C4-2B (cell line): ENCODE measurements at regions not wholly inside any gene's neighbourhood (a gene's known extent, or its start where the extent isn't known, plus 50 kb on each side); places are given as distances from the start of the nearest gene placed in this dataset.

Source experiments
- ZFX ChIP-seq: fragments of 450-650 bp; IDR thresholded peaks from 2 replicates; pipeline ENCODE4 v1.6.1; 2017
- TF ChIP-seq, protein P1 (sequence below): fragments of 450-650 bp; conservative IDR thresholded peaks from 2 replicates; pipeline ENCODE4 v1.5.1; 2017; ENCODE audit warnings: mild to moderate bottlenecking

DNA sequence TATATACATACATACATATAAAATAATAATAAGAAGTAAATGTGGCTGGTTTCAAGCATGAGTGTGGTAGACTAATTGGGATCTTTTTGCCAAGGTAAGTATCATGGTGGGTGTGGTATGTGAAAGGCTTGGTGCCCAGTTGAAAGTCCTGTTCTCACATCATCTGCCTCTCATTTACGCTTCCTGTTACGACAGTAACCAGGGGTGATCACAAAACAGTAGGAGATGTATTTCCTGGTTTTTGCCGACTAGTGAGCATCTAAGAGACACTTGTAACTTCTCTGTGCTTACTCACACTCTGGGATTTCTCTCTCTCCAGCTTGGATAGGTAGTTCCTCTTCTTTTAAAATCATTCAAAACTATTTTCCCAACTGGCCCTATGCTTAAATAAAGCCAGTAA lies 1028.3 kb upstream of the NR2F2 start:
- TF ChIP-seq, protein P1, sequence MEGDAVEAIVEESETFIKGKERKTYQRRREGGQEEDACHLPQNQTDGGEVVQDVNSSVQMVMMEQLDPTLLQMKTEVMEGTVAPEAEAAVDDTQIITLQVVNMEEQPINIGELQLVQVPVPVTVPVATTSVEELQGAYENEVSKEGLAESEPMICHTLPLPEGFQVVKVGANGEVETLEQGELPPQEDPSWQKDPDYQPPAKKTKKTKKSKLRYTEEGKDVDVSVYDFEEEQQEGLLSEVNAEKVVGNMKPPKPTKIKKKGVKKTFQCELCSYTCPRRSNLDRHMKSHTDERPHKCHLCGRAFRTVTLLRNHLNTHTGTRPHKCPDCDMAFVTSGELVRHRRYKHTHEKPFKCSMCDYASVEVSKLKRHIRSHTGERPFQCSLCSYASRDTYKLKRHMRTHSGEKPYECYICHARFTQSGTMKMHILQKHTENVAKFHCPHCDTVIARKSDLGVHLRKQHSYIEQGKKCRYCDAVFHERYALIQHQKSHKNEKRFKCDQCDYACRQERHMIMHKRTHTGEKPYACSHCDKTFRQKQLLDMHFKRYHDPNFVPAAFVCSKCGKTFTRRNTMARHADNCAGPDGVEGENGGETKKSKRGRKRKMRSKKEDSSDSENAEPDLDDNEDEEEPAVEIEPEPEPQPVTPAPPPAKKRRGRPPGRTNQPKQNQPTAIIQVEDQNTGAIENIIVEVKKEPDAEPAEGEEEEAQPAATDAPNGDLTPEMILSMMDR = no peak
- TF ChIP-seq ZFX = no peak
